ENCODE measurements at regions not wholly inside any gene's neighbourhood (a gene's known extent, or its start where the extent isn't known, plus 50 kb on each side); places are given as distances from the start of the nearest gene placed in this dataset.

DNA sequence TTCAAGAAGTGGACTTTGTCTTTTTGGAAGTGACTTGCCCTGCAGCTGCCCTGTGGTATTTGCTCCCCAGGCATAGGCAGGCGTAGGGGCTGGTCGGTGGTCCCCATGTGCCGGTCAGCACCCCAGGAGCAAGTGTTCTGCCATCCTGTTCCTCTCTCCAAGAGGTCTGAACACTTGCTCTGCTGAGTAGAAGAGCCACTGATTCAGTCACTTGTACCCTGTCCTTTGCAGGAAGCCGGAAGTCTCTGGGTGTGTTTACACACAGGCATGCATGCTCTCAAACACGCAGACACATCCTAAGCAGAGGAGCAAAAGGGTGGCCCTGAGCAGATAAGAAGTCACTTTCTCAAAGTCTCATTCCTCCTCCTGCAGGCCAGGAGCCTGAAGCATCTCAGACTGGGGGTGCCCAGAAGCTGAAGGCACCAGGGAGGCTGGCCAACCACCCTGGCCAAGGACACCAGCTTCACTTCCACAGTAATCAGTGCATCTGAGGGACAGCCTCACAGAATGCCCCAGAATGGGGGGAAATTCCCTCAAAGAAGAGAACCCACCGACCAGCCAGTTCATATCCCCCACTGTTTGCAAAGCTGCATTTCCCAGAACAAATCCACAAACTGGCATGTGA lies 88.7 kb upstream of the POMGNT2 start:
- ATAC-seq = no peak
- Histone ChIP-seq H3K9me3 (ENCODE audit: control insufficient read depth, insufficient read depth, low read depth, low read length) (no peaks in the 10 kb centered on the region), H3K27ac (ENCODE audit: low read length) (no peak overlapping the region), H3K36me3 (ENCODE audit: control insufficient read depth, insufficient read depth, low read length) (no peaks in the 10 kb centered on the region), H3K27me3 (ENCODE audit: control insufficient read depth, insufficient read depth, low read length) (no peaks in the 10 kb centered on the region), H3K4me3 (ENCODE audit: low read depth in 2 of 2, low read length in 2 of 2) (no peak overlapping the region), H3K4me1 (ENCODE audit: control insufficient read depth, insufficient read depth, low read length) (no peaks in the 10 kb centered on the region)
- intact Hi-C loops (cut with micrococcal nuclease; ENCODE audit: unreplicated experiment) (no loop called here), in situ Hi-C loops (cut with HindIII; ENCODE audit: low pct_unique_long_range_greater_than_20kb, low sequenced_read_pairs) (no loop called here)
- no TSS peak for BruUV-seq (replicated peaks)
- ChIA-PET CTCF (no interaction called here), POLR2A (no interaction called here)
- TF ChIP-seq TCF7L2 (IDR thresholded peaks at IDR 0.05; ENCODE audit: low read depth, low read length) (no peak), POLR2AphosphoS5 (IDR thresholded peaks at IDR 0.05; ENCODE audit: low read depth, low read length) (no peak), CTCF (IDR thresholded peaks at IDR 0.05) (no peak), SIN3A (IDR thresholded peaks at IDR 0.05; ENCODE audit: borderline replicate concordance, insufficient read depth, low read depth, low read length) (no peak)
- TF ChIP-seq, protein P1, sequence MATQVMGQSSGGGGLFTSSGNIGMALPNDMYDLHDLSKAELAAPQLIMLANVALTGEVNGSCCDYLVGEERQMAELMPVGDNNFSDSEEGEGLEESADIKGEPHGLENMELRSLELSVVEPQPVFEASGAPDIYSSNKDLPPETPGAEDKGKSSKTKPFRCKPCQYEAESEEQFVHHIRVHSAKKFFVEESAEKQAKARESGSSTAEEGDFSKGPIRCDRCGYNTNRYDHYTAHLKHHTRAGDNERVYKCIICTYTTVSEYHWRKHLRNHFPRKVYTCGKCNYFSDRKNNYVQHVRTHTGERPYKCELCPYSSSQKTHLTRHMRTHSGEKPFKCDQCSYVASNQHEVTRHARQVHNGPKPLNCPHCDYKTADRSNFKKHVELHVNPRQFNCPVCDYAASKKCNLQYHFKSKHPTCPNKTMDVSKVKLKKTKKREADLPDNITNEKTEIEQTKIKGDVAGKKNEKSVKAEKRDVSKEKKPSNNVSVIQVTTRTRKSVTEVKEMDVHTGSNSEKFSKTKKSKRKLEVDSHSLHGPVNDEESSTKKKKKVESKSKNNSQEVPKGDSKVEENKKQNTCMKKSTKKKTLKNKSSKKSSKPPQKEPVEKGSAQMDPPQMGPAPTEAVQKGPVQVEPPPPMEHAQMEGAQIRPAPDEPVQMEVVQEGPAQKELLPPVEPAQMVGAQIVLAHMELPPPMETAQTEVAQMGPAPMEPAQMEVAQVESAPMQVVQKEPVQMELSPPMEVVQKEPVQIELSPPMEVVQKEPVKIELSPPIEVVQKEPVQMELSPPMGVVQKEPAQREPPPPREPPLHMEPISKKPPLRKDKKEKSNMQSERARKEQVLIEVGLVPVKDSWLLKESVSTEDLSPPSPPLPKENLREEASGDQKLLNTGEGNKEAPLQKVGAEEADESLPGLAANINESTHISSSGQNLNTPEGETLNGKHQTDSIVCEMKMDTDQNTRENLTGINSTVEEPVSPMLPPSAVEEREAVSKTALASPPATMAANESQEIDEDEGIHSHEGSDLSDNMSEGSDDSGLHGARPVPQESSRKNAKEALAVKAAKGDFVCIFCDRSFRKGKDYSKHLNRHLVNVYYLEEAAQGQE (IDR thresholded peaks at IDR 0.05; ENCODE audit: insufficient read depth in 1 of 2, low read depth in 2 of 2, low read length in 1 of 2) = no peak
- no peak for DNase-seq (ENCODE audit: low read depth, low spot score)

DNA sequence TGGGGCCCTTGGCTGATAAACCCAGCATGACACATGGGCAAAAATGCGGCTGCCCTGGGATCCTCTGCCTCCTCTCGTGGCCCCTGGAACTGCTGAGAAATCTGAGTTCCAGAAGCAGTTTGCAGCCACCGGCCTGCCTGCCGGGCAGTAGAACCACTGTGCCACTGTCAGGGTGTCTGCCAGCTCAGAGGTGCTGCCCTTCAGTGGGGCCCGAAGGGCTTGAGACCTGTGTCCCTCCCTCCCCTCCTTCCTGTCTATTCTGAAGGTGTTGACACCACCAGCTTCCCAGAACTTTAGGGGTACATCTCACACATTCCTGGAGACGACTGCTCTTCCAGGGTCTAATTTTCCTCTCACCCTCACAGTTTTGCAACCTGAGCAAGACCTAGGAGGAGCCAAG lies 88.2 kb upstream of the POMGNT2 start:
- no peaks in the 10 kb centered on the region for H3K36me3 ChIP-seq (ENCODE audit: control insufficient read depth, insufficient read depth, low read length)
- H3K4me3 ChIP-seq (ENCODE audit: low read depth in 2 of 2, low read length in 2 of 2) = no peak overlapping the region
- CTCF ChIA-PET = no interaction called here
- in situ Hi-C loops (cut with HindIII; ENCODE audit: low pct_unique_long_range_greater_than_20kb, low sequenced_read_pairs) = no loop called here
- ATAC-seq = no peak
- POLR2A ChIA-PET = no interaction called here
- DNase-seq (ENCODE audit: low read depth, low spot score) = no peak
- H3K4me1 ChIP-seq (ENCODE audit: control insufficient read depth, insufficient read depth, low read length) = no peaks in the 10 kb centered on the region
- no peaks in the 10 kb centered on the region for H3K9me3 ChIP-seq (ENCODE audit: control insufficient read depth, insufficient read depth, low read depth, low read length)
- no peak overlapping the region for H3K27ac ChIP-seq (ENCODE audit: low read length)
- TF ChIP-seq POLR2AphosphoS5 (IDR thresholded peaks at IDR 0.05; ENCODE audit: low read depth, low read length) (no peak), TCF7L2 (IDR thresholded peaks at IDR 0.05; ENCODE audit: low read depth, low read length) (no peak), SIN3A (IDR thresholded peaks at IDR 0.05; ENCODE audit: borderline replicate concordance, insufficient read depth, low read depth, low read length) (no peak), CTCF (IDR thresholded peaks at IDR 0.05) (no peak)
- TF ChIP-seq, protein P1 (IDR thresholded peaks at IDR 0.05; ENCODE audit: insufficient read depth in 1 of 2, low read depth in 2 of 2, low read length in 1 of 2) = no peak
- H3K27me3 ChIP-seq (ENCODE audit: control insufficient read depth, insufficient read depth, low read length) = no peaks in the 10 kb centered on the region
- intact Hi-C loops (cut with micrococcal nuclease; ENCODE audit: unreplicated experiment) = no loop called here
- BruUV-seq (replicated peaks) = no TSS peak
